IPS-20b (cell line): ENCODE measurements at regions not wholly inside any gene's neighbourhood (a gene's known extent, or its start where the extent isn't known, plus 50 kb on each side); places are given as distances from the start of the nearest gene placed in this dataset.
"Not testable (repeated sequence)": the region's sequence is repeated elsewhere in the genome, so short reads cannot be mapped to it uniquely, and the experiment has no call there.

Source experiments
- H3K27ac ChIP-seq: one replicate; pipeline ENCODE4 v1.5.1; 2013; ENCODE audit warnings: low read length
- H3K27me3 ChIP-seq: 2 replicates; pipeline ENCODE4 v1.6.1; 2013; ENCODE audit warnings: mild to moderate bottlenecking, low read length, inconsistent platforms; ENCODE audit not compliant: insufficient read depth
- H3K36me3 ChIP-seq: 2 replicates; pipeline ENCODE4 v1.6.1; 2013; ENCODE audit warnings: low read depth, mild to moderate bottlenecking, inconsistent platforms, low read length, moderate library complexity; ENCODE audit not compliant: insufficient read depth
- H3K4me1 ChIP-seq: 2 replicates; pipeline ENCODE4 v1.6.1; 2013; ENCODE audit warnings: mild to moderate bottlenecking, control low read depth, inconsistent platforms, low read length, moderate library complexity; ENCODE audit not compliant: insufficient read depth
- H3K4me3 ChIP-seq: 2 replicates; pipeline ENCODE4 v1.5.1; 2013; ENCODE audit warnings: mild to moderate bottlenecking, low read length, inconsistent platforms
- H3K9ac ChIP-seq: 2 replicates; pipeline ENCODE4 v1.6.1; 2013; ENCODE audit warnings: low read depth, mild to moderate bottlenecking, inconsistent platforms, low read length, moderate library complexity
- H3K9me3 ChIP-seq: 2 replicates; pipeline ENCODE4 v1.6.1; 2013; ENCODE audit warnings: mild to moderate bottlenecking, low read depth, low read length, inconsistent platforms; ENCODE audit not compliant: insufficient read depth

GRCh38 chr7:156009569-156009968 lies 197.3 kb upstream of the SHH start:
- Histone ChIP-seq H3K27me3 (no peaks in the 10 kb centered on the region), H3K4me1 (no peaks in the 10 kb centered on the region), H3K36me3 (no peaks in the 10 kb centered on the region), H3K9ac (no peak overlapping the region), H3K9me3 (no peaks in the 10 kb centered on the region), H3K27ac (no peak overlapping the region), H3K4me3 (no peak overlapping the region)

GRCh38 chr7:156006876-156007275 lies 194.6 kb upstream of the SHH start:
- H3K4me3 ChIP-seq, H3K27ac ChIP-seq, H3K4me1 ChIP-seq, H3K36me3 ChIP-seq, H3K9me3 ChIP-seq, H3K9ac ChIP-seq, H3K27me3 ChIP-seq: not testable (repeated sequence)

GRCh38 chr7:156006024-156006423 lies 193.8 kb upstream of the SHH start:
- no peak overlapping the region for H3K4me3 ChIP-seq
- H3K27ac ChIP-seq, result no peak overlapping the region
- H3K9me3 ChIP-seq, result no peaks in the 10 kb centered on the region
- H3K9ac ChIP-seq, result no peak overlapping the region
- H3K36me3 ChIP-seq, result no peaks in the 10 kb centered on the region
- no peaks in the 10 kb centered on the region for H3K27me3 ChIP-seq
- H3K4me1 ChIP-seq, result no peaks in the 10 kb centered on the region

GRCh38 chr7:156005202-156005691 lies 193.0 kb upstream of the SHH start:
- Histone ChIP-seq H3K36me3 (no peaks in the 10 kb centered on the region), H3K27me3 (no peaks in the 10 kb centered on the region), H3K27ac (no peak overlapping the region), H3K9me3 (no peaks in the 10 kb centered on the region), H3K4me1 (no peaks in the 10 kb centered on the region), H3K4me3 (no peak overlapping the region), H3K9ac (no peak overlapping the region)

- Histone ChIP-seq H3K27me3 (no peaks in the 10 kb centered on the region), H3K27ac (no peak overlapping the region), H3K4me1 (no peaks in the 10 kb centered on the region), H3K9me3 (no peaks in the 10 kb centered on the region), H3K4me3 (no peak overlapping the region), H3K9ac (no peak overlapping the region), H3K36me3 (no peaks in the 10 kb centered on the region)
Observed at GRCh38 chr7:156004265-156005201, 192.3 kb upstream of the SHH start.

GRCh38 chr7:156003220-156004162 lies 191.2 kb upstream of the SHH start:
- H3K9me3 ChIP-seq, result no peaks in the 10 kb centered on the region
- H3K27ac ChIP-seq, result no peak overlapping the region
- no peaks in the 10 kb centered on the region for H3K27me3 ChIP-seq
- no peak overlapping the region for H3K9ac ChIP-seq
- no peaks in the 10 kb centered on the region for H3K36me3 ChIP-seq
- H3K4me3 ChIP-seq, result no peak overlapping the region
- H3K4me1 ChIP-seq, result no peaks in the 10 kb centered on the region

GRCh38 chr7:156002362-156003066 lies 190.3 kb upstream of the SHH start:
- Histone ChIP-seq H3K4me1 (no peaks in the 10 kb centered on the region), H3K36me3 (no peaks in the 10 kb centered on the region), H3K9ac (no peak overlapping the region), H3K4me3 (no peak overlapping the region), H3K27me3 (no peaks in the 10 kb centered on the region), H3K27ac (no peak overlapping the region), H3K9me3 (no peaks in the 10 kb centered on the region)

- no peak overlapping the region for H3K4me3 ChIP-seq
- H3K27me3 ChIP-seq, result no peaks in the 10 kb centered on the region
- no peak overlapping the region for H3K27ac ChIP-seq
- H3K9ac ChIP-seq, result no peak overlapping the region
- no peaks in the 10 kb centered on the region for H3K4me1 ChIP-seq
- H3K36me3 ChIP-seq, result no peaks in the 10 kb centered on the region
- no peaks in the 10 kb centered on the region for H3K9me3 ChIP-seq
Observed at GRCh38 chr7:156001496-156002260, 189.4 kb upstream of the SHH start.

- H3K36me3 ChIP-seq, result no peaks in the 10 kb centered on the region
Observed at GRCh38 chr7:156000601-156001396, 188.5 kb upstream of the SHH start.

GRCh38 chr7:155999631-156000489 lies 187.6 kb upstream of the SHH start:
- H3K27ac ChIP-seq, result no peak overlapping the region
- no peak overlapping the region for H3K9ac ChIP-seq
- no peaks in the 10 kb centered on the region for H3K36me3 ChIP-seq
- H3K27me3 ChIP-seq, result no peaks in the 10 kb centered on the region
- no peaks in the 10 kb centered on the region for H3K4me1 ChIP-seq
- H3K9me3 ChIP-seq, result no peaks in the 10 kb centered on the region
- no peak overlapping the region for H3K4me3 ChIP-seq

More at GRCh38 chr7:156000601-156001396, 188.5 kb upstream of the SHH start:
- no peak overlapping the region for H3K9ac ChIP-seq
- no peak overlapping the region for H3K4me3 ChIP-seq
- H3K27me3 ChIP-seq, result no peaks in the 10 kb centered on the region
- no peak overlapping the region for H3K27ac ChIP-seq
- H3K9me3 ChIP-seq, result no peaks in the 10 kb centered on the region
- no peaks in the 10 kb centered on the region for H3K4me1 ChIP-seq
